ENCODE measurements at regions not wholly inside any gene's neighbourhood (a gene's known extent, or its start where the extent isn't known, plus 50 kb on each side); places are given as distances from the start of the nearest gene placed in this dataset.
"Not testable (repeated sequence)": the region's sequence is repeated elsewhere in the genome, so short reads cannot be mapped to it uniquely, and the experiment has no call there.

GRCh38 chr6:112683926-112684325 is 336.8 kb downstream of the RFPL4B start:
- no peaks in the 10 kb centered on the region for H3K79me2 ChIP-seq (ENCODE audit: insufficient read depth, low read length)
- no peaks in the 10 kb centered on the region for H3K4me1 ChIP-seq (ENCODE audit: insufficient read depth, low read length, severe bottlenecking)
- no peaks in the 10 kb centered on the region for H3K27me3 ChIP-seq (ENCODE audit: insufficient read depth, low read length)
- H3F3A ChIP-seq (ENCODE audit: insufficient read depth, low read length), result no peaks in the 10 kb centered on the region
- no peaks in the 10 kb centered on the region for H3K9me2 ChIP-seq (ENCODE audit: low read depth, low read length)
- H4K20me1 ChIP-seq (ENCODE audit: insufficient read depth, low read length), result no peaks in the 10 kb centered on the region
- H3K9ac ChIP-seq (ENCODE audit: low read length), result no peak overlapping the region
- no peak overlapping the region for H3K27ac ChIP-seq (ENCODE audit: low read depth, low read length, poor library complexity, severe bottlenecking)
- no peak for TF ChIP-seq EZH2 (IDR thresholded peaks at IDR 0.05; ENCODE audit: borderline replicate concordance, low read length)
- TF ChIP-seq, protein P1, sequence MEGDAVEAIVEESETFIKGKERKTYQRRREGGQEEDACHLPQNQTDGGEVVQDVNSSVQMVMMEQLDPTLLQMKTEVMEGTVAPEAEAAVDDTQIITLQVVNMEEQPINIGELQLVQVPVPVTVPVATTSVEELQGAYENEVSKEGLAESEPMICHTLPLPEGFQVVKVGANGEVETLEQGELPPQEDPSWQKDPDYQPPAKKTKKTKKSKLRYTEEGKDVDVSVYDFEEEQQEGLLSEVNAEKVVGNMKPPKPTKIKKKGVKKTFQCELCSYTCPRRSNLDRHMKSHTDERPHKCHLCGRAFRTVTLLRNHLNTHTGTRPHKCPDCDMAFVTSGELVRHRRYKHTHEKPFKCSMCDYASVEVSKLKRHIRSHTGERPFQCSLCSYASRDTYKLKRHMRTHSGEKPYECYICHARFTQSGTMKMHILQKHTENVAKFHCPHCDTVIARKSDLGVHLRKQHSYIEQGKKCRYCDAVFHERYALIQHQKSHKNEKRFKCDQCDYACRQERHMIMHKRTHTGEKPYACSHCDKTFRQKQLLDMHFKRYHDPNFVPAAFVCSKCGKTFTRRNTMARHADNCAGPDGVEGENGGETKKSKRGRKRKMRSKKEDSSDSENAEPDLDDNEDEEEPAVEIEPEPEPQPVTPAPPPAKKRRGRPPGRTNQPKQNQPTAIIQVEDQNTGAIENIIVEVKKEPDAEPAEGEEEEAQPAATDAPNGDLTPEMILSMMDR (IDR thresholded peaks at IDR 0.05; ENCODE audit: low read length), result no peak
- no peaks in the 10 kb centered on the region for H3K9me3 ChIP-seq (ENCODE audit: low read length)
- no peak overlapping the region for H3K4me3 ChIP-seq (ENCODE audit: low read depth, low read length, poor library complexity, severe bottlenecking)
- H3K36me3 ChIP-seq (ENCODE audit: insufficient read depth, low read length), result no peaks in the 10 kb centered on the region
- H2AFZ ChIP-seq (ENCODE audit: low read length), result no peak overlapping the region
- no peak overlapping the region for H3K4me2 ChIP-seq (ENCODE audit: low read length)

DNA sequence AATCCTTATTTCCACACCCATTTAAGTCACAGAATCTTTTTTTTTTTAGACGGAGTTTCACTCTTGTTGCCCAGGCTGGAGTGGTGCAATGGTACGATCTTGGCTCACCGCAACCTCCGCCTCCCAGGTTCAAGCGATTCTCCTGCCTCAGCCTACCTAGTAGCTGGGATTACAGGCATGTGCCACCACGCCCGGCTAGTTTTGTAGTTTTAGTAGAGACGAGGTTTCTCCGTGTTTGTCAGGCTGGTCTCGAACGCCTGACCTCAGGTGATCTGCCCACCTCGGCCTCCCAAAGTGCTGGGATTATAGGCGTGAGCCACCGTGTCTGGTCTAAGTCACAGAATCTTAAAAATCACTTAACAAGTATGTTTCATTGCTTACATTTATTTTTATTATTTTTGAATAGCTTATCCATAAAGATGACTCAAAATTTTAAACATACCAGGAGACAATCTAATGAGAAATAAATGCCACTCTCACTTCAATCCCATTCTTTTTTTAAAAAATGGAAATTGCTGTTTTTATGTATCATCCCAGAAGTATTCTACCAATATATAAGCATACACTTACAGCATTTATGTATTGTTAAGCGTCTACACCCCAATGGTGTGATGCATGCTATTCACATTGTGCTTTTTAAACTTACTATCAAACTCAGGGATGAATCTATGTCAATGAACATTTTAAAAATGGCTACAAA is 338.5 kb downstream of the RFPL4B start:
- not testable (repeated sequence) for H3K9ac ChIP-seq (ENCODE audit: low read length); H3K36me3 ChIP-seq (ENCODE audit: insufficient read depth, low read length); H3K4me1 ChIP-seq (ENCODE audit: insufficient read depth, low read length, severe bottlenecking); H3K27ac ChIP-seq (ENCODE audit: low read depth, low read length, poor library complexity, severe bottlenecking); H3F3A ChIP-seq (ENCODE audit: insufficient read depth, low read length); H3K9me3 ChIP-seq (ENCODE audit: low read length); H3K79me2 ChIP-seq (ENCODE audit: insufficient read depth, low read length); H3K27me3 ChIP-seq (ENCODE audit: insufficient read depth, low read length); H2AFZ ChIP-seq (ENCODE audit: low read length); H3K4me2 ChIP-seq (ENCODE audit: low read length); H3K9me2 ChIP-seq (ENCODE audit: low read depth, low read length); H4K20me1 ChIP-seq (ENCODE audit: insufficient read depth, low read length); H3K4me3 ChIP-seq (ENCODE audit: low read depth, low read length, poor library complexity, severe bottlenecking)

DNA sequence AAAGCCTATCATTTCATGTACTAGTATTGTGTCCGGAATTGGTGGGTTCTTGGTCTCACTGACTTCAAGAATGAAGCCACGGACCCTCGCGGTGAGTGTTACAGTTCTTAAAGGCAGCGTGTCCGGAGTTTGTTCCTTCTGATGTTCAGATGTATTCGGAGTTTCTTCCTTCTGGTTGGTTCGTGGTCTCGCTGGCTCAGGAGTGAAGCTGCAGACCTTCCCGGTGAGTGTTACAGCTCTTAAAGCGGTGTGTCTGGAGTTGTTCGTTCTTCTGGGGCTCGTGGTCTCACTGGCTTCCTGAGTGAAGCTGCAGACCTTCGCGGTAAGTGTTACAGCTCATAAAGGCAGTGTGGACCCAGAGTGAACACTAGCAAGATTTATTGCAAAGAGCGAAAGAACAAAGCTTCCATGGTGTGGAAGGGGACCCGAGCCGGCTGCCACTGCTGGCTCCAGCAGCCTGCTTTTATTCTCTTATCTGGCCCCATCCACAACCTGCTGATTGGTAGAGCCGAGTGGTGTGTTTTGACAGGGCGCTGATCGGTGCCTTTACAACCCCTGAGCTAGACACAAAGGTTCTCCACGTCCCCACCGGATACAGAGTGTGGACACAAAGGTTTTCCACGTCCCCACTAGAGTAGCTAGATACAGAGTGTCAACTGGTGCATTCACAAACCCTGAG is 341.5 kb downstream of the RFPL4B start:
- H3K9ac ChIP-seq (ENCODE audit: low read length); H3K4me1 ChIP-seq (ENCODE audit: insufficient read depth, low read length, severe bottlenecking); H3K9me2 ChIP-seq (ENCODE audit: low read depth, low read length); H3K9me3 ChIP-seq (ENCODE audit: low read length); H3K27me3 ChIP-seq (ENCODE audit: insufficient read depth, low read length); H3K27ac ChIP-seq (ENCODE audit: low read depth, low read length, poor library complexity, severe bottlenecking); H4K20me1 ChIP-seq (ENCODE audit: insufficient read depth, low read length); H3K4me3 ChIP-seq (ENCODE audit: low read depth, low read length, poor library complexity, severe bottlenecking); H3K36me3 ChIP-seq (ENCODE audit: insufficient read depth, low read length); H3F3A ChIP-seq (ENCODE audit: insufficient read depth, low read length); H3K4me2 ChIP-seq (ENCODE audit: low read length); H2AFZ ChIP-seq (ENCODE audit: low read length); H3K79me2 ChIP-seq (ENCODE audit: insufficient read depth, low read length): not testable (repeated sequence)

GRCh38 chr6:112689183-112689858 is 342.2 kb downstream of the RFPL4B start:
- H3K9me2 ChIP-seq (ENCODE audit: low read depth, low read length); H3F3A ChIP-seq (ENCODE audit: insufficient read depth, low read length); H3K27ac ChIP-seq (ENCODE audit: low read depth, low read length, poor library complexity, severe bottlenecking); H3K27me3 ChIP-seq (ENCODE audit: insufficient read depth, low read length); H3K79me2 ChIP-seq (ENCODE audit: insufficient read depth, low read length); H3K36me3 ChIP-seq (ENCODE audit: insufficient read depth, low read length); H4K20me1 ChIP-seq (ENCODE audit: insufficient read depth, low read length); H3K9ac ChIP-seq (ENCODE audit: low read length); H3K4me1 ChIP-seq (ENCODE audit: insufficient read depth, low read length, severe bottlenecking); H3K4me3 ChIP-seq (ENCODE audit: low read depth, low read length, poor library complexity, severe bottlenecking); H3K4me2 ChIP-seq (ENCODE audit: low read length); H3K9me3 ChIP-seq (ENCODE audit: low read length); H2AFZ ChIP-seq (ENCODE audit: low read length): not testable (repeated sequence)
